Progenitor cell of endocrine pancreas (in vitro differentiated cells): ENCODE measurements at regions not wholly inside any gene's neighbourhood (a gene's known extent, or its start where the extent isn't known, plus 50 kb on each side); places are given as distances from the start of the nearest gene placed in this dataset.

Experiments
- DNase-seq: peaks from one replicate; pipeline ENCODE4 v3.0.0; 2021; ENCODE audit warnings: low spot score; ENCODE audit not compliant: unreplicated experiment
- H3K27ac Mint-ChIP-seq: 2 replicates; pipeline ENCODE4 v1.8.0; 2021; ENCODE audit warnings: mild to moderate bottlenecking, moderate library complexity, mixed read lengths
- H3K27me3 Mint-ChIP-seq: 2 replicates; pipeline ENCODE4 v1.8.0; 2021; ENCODE audit warnings: mixed read lengths
- H3K36me3 Mint-ChIP-seq: 2 replicates; pipeline ENCODE4 v1.8.0; 2022; ENCODE audit warnings: mixed read lengths; ENCODE audit not compliant: insufficient read depth
- H3K4me1 Mint-ChIP-seq: 2 replicates; pipeline ENCODE4 v1.8.0; 2021; ENCODE audit warnings: low read depth, mixed read lengths
- H3K4me3 Mint-ChIP-seq: 2 replicates; pipeline ENCODE4 v1.8.0; 2021; ENCODE audit warnings: low read depth, mild to moderate bottlenecking, moderate library complexity, mixed read lengths
- H3K9me3 Mint-ChIP-seq: 2 replicates; pipeline ENCODE4 v1.8.0; 2021; ENCODE audit warnings: low read depth, mixed read lengths
- CTCF ChIP-seq: fragments of 200-600 bp; sonication (generic); IDR thresholded peaks from one replicate; pipeline ENCODE4 v1.5.0; 2021; ENCODE audit warnings: antibody characterized with exemption, mild to moderate bottlenecking; ENCODE audit not compliant: unreplicated experiment

- Mint-ChIP-seq H3K36me3 (no peaks in the 10 kb centered on the region), H3K27me3 (no peaks in the 10 kb centered on the region), H3K4me3 (no peak overlapping the region), H3K4me1 (peaks cover 6% of the 10 kb centered on the region), H3K27ac (no peak overlapping the region), H3K9me3 (no peaks in the 10 kb centered on the region)
- DNase-seq, result no peak
- no peak for TF ChIP-seq CTCF
Observed at GRCh38 chrX:97682991-97683840, 799.5 kb downstream of the RPA4 start.

GRCh38 chrX:97685753-97686152, 802.0 kb downstream of the RPA4 start:
- Mint-ChIP-seq H3K27ac (no peak overlapping the region), H3K36me3 (no peaks in the 10 kb centered on the region), H3K27me3 (no peaks in the 10 kb centered on the region), H3K4me3 (no peak overlapping the region), H3K4me1 (peaks cover 6% of the 10 kb centered on the region), H3K9me3 (no peaks in the 10 kb centered on the region)
- no peak for DNase-seq
- TF ChIP-seq CTCF, result peak; percentile 74

GRCh38 chrX:97691901-97692455, 808.3 kb downstream of the RPA4 start:
- H3K27me3 Mint-ChIP-seq, result no peaks in the 10 kb centered on the region
- H3K4me1 Mint-ChIP-seq, result peaks cover 12% of the 10 kb centered on the region
- no peak overlapping the region for H3K4me3 Mint-ChIP-seq
- TF ChIP-seq CTCF, result no peak
- no peak for DNase-seq
- H3K27ac Mint-ChIP-seq, result no peak overlapping the region
- no peaks in the 10 kb centered on the region for H3K36me3 Mint-ChIP-seq
- H3K9me3 Mint-ChIP-seq, result peaks cover 3% of the 10 kb centered on the region

- H3K4me1 Mint-ChIP-seq, result peaks cover 12% of the 10 kb centered on the region
- no peak overlapping the region for H3K4me3 Mint-ChIP-seq
- peaks cover 3% of the 10 kb centered on the region for H3K9me3 Mint-ChIP-seq
- no peaks in the 10 kb centered on the region for H3K36me3 Mint-ChIP-seq
- no peaks in the 10 kb centered on the region for H3K27me3 Mint-ChIP-seq
- DNase-seq, result no peak
- no peak overlapping the region for H3K27ac Mint-ChIP-seq
- no peak for TF ChIP-seq CTCF
Observed at GRCh38 chrX:97692575-97692974, 808.9 kb downstream of the RPA4 start.

GRCh38 chrX:97700547-97700946, 816.8 kb downstream of the RPA4 start:
- Mint-ChIP-seq H3K27ac (no peak overlapping the region), H3K9me3 (peaks cover 6% of the 10 kb centered on the region), H3K4me3 (no peak overlapping the region), H3K36me3 (no peaks in the 10 kb centered on the region), H3K27me3 (no peaks in the 10 kb centered on the region), H3K4me1 (no peaks in the 10 kb centered on the region)
- DNase-seq, result no peak
- TF ChIP-seq CTCF, result no peak
